Esophagus muscularis mucosa (tissue), 3 donors: ENCODE measurements at regions not wholly inside any gene's neighbourhood (a gene's known extent, or its start where the extent isn't known, plus 50 kb on each side); places are given as distances from the start of the nearest gene placed in this dataset.

Source experiments
- POLR2A ChIP-seq: fragments of 450-650 bp; IDR thresholded peaks from one replicate; pipeline ENCODE4 v1.6.1; 2017; ENCODE audit warnings: antibody characterized with exemption, moderate library complexity, mild to moderate bottlenecking, low read depth
- TF ChIP-seq, protein P1 (sequence below), 3 experiments: fragments of 200-600 bp in 2 of 3; fragments of 450-650 bp in 1 of 3; sonication (generic) in 2 of 3; IDR thresholded peaks; one replicate each; pipeline ENCODE4 v1.5.1; 2017 to 2019; ENCODE audit warnings: antibody characterized with exemption in 3 of 3, mild to moderate bottlenecking in 2 of 3, moderate library complexity in 1 of 3

DNA sequence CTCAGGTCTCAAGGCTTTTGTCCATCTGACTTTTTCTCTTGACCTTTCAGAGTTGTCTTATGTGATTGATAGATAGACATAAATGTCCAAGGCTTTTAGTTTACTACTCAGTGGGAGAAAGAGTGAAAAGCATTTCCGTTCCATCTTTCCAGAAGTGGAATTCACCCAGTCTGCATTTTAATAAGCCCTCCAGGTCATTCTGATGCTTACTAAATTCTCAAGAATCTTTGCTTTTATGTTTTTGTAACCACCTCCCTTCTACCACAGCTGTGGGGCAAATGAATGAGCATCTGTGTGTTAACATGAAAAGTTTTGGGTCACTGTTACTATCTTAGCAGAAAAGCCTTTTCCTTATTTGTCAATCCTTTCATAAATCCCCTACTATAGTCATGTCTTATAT lies 251.4 kb downstream of the LRIG3 start:
- TF ChIP-seq, protein P1, sequence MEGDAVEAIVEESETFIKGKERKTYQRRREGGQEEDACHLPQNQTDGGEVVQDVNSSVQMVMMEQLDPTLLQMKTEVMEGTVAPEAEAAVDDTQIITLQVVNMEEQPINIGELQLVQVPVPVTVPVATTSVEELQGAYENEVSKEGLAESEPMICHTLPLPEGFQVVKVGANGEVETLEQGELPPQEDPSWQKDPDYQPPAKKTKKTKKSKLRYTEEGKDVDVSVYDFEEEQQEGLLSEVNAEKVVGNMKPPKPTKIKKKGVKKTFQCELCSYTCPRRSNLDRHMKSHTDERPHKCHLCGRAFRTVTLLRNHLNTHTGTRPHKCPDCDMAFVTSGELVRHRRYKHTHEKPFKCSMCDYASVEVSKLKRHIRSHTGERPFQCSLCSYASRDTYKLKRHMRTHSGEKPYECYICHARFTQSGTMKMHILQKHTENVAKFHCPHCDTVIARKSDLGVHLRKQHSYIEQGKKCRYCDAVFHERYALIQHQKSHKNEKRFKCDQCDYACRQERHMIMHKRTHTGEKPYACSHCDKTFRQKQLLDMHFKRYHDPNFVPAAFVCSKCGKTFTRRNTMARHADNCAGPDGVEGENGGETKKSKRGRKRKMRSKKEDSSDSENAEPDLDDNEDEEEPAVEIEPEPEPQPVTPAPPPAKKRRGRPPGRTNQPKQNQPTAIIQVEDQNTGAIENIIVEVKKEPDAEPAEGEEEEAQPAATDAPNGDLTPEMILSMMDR (IDR thresholded peaks at IDR 0.05), result no peak
- no peak for TF ChIP-seq POLR2A
